ENCODE measurements at regions not wholly inside any gene's neighbourhood (a gene's known extent, or its start where the extent isn't known, plus 50 kb on each side); places are given as distances from the start of the nearest gene placed in this dataset.
"Not testable (repeated sequence)": the region's sequence is repeated elsewhere in the genome, so short reads cannot be mapped to it uniquely, and the experiment has no call there.

DNA sequence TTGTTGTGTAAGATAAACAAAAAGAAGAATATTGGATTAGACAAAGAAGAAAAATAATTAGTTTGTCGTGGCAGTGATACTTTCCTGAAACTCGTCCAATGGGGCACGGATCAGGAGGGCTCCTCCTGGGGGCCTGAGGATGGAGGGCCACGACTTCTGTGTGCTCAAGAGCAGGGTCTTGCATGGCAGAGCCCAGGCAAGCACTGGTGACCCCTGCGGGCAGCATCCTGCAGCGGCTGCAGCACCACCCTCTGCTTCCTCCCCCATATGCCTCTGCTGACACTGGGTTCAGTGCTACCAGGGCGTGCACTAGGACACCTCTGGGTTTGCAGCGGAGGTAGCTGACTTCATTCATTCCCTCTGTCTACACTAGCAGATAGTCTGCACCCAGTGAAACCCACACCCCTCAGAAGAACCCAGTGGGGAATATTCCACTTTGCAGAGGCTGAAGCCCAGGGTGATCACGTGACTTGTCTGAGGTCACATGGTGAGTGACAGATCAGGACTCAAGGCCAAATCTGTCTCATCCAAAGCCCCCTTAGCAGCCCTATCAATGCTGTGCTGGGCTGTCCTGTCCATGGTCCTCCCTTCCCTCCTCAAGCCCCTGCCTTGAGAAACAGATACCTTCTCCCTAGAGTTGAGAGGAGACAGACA, 375.5 kb downstream of the TCERG1L start:
- ATAC-seq (no peak), DNase-seq (no peak)

DNA sequence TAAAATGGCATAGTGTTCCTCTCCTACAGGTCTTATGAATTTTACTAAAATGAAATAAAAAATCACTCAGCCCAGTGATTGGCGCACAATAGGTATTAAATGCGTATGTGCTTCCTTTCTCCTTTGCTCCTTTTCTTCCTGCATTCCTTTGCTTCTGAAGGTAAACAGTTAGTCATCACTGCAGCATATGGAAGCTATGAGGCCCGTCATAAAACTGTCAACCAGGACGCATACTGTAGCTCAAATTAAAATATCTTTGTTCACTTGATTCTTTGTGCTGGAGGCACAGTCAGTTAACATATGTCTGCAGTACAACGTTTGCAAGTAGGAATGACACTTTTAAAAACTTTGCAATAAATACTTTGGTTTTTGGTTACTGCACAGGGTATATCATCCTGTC, 374.7 kb downstream of the TCERG1L start:
- ATAC-seq (no peak), DNase-seq (no peak)

DNA sequence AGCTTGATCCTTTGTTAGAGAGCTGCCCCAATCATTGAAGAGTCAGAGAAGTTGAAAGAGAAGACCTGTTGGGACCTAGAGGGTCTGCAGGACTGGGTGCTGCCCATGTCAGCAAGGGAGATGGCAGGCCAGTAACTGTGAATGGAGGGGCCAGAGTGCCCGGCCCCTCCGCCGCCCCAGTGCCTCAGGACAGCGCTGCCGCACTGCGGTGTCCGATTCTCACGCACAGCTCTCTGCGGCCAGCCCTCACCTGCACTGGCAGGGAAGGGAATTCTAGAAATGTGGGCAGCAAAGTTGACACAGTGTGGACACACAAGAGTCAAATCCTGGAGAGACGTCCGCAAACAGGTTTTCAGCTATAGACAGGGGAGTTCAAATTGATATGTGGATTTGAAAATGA, 373.5 kb downstream of the TCERG1L start:
- DNase-seq (no peak), ATAC-seq (no peak)

DNA sequence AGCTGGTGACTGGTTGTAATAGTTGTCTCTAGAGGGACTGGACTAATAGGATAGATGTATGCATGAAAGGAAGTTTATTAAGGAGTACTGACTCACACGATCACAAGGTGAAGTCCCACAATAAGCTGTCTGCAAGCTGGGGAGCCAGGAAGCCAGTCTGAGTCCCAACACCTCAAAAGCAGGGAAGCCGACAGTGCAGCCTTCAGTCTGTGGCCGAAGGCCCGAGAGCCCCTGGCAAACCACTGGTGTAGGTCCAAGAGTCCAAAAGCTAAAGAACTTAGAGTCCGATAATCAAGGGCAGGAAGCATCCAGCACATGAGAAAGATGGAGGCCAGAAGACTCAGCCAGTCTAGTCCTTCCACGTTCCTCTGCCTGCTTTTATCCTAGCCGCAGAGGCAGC, 372.6 kb downstream of the TCERG1L start:
- not testable (repeated sequence) for DNase-seq, ATAC-seq

DNA sequence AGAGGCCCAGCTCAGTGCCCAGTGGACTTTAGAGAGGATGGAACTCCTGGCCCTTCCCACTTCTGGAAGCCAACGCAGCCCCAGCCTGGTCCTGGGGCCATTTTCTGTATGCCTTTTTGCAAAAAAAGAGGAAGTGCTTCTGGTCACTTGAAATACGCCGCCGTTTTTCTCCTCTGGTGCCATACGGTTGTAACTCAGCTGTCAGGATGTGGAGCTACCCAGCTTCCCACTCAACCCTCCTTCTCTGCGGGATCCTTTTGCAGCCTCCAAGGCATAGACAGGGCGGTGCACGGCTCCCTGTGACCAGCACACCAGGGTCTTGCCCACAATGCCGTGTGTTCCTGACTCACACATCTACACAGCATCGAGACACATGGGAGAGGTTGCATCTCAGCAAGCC, 369.6 kb downstream of the TCERG1L start:
- ATAC-seq (no peak), DNase-seq (no peak)

DNA sequence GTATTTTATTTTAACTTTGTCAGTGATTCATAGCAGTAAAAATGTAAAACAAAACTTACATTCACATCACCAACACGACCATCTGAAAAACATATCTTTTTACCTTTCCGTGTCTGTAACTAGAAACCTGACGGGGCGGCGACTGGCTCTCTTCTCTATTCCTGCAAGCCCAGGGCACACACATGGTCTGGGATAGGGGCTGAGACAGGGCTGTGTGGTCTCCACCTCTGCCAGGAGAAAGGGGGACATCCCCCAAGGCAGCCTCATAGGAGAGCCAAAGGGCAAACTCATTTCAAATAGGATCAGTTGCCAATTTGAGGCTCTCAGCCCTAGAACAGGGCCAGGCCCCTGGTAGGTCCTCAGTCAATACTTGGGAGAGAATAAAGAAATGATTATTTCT, 359.4 kb downstream of the TCERG1L start:
- no peak for DNase-seq
- ATAC-seq = no peak

DNA sequence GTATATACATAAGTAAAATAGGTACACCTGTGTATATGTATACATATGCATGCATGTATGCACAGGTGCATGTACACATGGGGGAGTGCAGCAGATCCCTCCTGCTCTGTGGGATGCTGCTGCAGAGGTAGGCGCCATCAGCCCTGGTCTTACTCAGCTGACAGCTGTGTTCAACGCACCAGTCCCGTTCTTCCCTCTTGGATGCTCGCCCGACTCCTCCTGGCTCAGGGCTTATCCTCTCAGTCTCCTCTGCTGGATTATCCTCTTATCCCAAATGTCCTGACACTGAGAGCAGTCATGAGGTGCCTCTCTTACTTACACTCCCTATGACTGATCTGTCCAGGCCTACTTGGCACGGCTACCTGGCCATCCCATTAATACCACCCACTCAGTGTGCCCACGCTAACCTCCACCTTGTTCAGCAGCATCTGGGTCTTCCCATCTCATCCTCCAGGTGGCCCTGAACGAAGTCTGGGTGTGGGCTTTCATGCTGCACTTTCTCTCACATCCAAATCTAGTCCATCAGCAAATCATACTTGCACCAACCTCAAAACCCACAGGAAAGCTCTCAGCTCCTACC, 357.1 kb downstream of the TCERG1L start:
- DNase-seq = no peak
- ATAC-seq = no peak

DNA sequence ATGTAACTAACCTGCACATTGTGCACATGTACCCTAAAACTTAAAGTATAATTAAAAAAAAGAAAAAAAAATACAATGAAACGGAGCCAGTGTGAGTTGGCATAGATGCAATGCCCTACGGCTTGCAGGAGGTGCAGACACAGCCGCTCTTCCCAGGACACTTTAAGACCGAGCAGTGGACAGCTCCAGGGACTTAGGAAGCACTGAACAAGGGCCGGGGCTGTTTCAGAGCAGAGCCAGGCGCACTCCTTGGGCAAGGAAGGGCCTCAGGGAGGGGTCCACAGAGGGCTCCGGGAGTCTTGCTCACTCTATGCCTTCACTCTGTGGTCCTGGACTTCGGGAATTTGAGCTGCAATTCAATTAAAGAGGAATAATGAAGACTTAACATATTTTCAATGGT, 355.3 kb downstream of the TCERG1L start:
- no peak for ATAC-seq
- no peak for DNase-seq

DNA sequence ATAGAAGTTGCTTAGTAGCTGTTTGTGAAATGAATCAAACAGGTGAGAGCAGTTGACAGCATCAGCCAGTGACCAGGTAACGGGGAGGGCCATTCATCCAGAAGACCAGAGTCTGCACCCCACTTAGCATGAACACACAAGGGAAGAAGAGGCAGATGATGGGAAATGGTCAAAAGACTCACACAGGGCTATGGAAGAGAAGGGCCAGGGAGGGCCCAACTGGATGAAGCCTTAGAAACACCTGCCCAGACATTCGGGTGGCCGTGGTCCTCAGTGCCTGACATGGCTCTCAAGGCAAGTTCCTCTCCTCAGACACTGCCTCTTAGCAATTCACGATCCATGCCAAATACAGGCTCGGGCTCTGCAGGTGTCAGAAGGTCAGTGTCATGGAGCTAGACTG, 354.1 kb downstream of the TCERG1L start:
- ATAC-seq (no peak), DNase-seq (no peak)

DNA sequence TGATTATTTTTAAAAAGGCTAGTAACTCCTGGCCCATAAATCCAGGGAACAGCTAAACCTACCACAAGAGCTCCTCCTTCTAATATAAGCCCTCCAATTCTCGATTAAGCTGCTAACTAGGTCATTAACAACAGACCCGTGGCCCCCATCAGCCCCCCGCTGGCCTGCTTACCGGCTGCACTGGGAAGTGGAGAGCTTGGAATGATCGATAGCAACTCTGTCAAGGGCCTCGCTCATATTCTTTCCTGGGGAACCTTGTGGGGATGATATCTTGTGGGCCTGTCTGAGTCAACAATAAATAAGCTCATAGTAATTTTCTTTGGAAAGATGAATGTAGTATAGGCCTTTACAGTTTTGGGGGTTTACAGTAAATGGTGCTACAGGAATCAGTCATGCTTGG, 353.5 kb downstream of the TCERG1L start:
- DNase-seq (no peak), ATAC-seq (no peak)

DNA sequence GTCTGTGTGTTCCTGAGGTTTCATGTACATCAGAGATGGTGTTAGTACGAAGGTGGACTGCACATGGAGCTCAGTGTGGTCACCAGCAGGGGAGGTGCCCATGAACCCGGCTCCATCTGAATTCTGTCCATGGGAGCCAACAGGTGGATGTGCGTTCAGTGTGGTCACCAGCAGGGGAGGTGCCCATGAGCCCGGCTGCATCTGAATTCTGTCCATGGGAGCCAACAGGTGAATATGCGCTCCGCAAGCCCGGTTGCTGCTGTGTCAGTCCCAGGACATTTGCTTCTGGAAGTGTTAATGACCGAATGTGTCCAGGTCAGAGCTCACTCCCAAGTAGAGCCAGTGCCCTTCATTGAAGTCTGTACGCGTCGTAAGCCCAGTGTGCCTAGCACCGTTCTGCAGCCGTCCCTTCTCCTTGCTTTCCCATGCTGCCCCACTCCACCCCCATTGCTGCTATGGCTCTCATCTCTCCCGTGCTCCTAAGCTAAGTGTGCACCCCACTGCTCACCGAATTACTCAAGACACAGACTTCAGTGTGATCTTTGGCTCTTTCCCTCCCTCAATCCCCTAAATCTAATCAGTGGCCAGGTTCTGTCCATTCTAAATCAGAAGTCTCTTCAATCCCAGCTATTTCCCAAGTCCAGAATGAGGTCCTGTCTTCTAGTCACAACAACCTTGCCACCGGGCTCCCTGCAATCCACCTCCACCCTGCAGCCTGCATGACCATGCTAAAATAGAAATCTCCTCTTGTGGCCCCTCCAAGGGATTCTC, 352.4 kb downstream of the TCERG1L start:
- ATAC-seq = peak; percentile 11
- no peak for DNase-seq

DNA sequence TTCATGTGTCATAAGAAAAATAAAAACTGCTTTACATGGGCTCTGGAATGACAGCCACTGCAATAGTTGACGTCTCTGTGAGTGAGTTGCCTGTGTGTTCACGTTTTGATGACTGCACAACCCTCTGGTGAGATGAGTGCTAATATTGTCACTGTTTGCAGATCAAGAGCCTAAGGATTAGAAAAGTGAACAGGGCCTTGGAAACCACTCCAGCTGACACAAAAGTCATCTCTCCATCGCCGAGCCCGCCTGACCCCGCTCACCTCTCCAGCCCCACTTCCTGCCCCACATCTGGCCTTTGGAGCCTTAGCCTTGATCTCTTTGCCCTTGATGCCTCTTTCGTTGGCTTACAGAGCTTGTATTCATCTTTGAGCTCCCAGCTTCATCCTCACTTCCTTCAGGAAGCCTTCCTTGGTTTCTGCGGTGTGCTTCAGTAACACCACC, 351.7 kb downstream of the TCERG1L start:
- ATAC-seq (no peak), DNase-seq (no peak)

DNA sequence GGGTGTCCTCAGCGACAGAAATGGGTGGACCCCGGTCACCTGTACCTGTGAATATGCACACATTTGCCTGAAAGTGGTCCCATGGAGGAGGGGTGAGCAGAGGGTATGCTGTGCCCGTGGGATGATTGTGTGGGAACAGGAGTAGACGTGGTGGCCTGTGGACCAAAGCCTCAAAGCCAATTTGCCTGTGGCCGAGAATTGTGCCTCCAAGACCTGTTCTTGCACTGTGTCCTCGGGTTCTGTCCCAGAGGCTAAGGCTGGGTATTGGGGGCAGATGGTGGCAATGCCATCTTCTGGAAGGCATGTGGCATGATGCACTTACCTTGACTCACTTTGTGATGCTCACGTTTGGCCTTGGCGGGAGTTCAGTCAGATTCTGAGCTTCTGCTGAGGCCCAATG, 351.0 kb downstream of the TCERG1L start:
- DNase-seq = no peak
- ATAC-seq = no peak

DNA sequence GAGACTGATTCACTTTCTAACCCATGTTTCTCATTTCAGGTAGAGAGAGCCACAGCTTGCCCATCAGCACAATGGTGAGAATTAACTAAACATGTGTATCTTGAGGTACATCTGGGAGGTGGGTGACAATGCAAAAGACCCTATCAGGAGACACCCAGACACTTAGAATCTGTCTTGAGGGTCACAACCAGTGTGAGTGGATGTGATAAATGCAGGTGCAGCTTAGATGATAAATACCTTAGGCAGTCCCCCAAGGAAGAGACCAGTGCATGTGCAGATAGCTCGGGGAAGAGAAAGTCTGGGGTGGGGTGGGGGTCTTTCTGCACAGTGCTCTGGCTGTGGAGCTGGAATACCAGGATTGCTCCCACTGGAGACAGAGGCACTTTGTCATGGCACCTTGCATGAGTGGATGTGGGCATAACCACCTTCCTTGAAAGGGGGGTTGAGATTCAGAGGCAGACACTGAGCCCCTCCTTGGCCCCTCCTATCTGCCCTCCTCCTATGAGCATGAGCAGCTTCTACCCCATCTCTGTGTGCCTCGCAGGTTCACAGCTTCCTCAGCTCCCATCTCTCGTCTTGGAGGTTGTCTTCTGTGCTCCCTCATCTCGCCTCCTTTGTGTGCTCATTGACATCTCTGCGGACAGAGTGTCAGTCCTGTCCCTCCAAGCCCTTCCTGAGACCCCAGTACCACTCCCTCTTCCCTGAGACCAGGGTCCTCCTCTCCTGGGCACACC, 349.8 kb downstream of the TCERG1L start:
- no peak for DNase-seq
- ATAC-seq = no peak

DNA sequence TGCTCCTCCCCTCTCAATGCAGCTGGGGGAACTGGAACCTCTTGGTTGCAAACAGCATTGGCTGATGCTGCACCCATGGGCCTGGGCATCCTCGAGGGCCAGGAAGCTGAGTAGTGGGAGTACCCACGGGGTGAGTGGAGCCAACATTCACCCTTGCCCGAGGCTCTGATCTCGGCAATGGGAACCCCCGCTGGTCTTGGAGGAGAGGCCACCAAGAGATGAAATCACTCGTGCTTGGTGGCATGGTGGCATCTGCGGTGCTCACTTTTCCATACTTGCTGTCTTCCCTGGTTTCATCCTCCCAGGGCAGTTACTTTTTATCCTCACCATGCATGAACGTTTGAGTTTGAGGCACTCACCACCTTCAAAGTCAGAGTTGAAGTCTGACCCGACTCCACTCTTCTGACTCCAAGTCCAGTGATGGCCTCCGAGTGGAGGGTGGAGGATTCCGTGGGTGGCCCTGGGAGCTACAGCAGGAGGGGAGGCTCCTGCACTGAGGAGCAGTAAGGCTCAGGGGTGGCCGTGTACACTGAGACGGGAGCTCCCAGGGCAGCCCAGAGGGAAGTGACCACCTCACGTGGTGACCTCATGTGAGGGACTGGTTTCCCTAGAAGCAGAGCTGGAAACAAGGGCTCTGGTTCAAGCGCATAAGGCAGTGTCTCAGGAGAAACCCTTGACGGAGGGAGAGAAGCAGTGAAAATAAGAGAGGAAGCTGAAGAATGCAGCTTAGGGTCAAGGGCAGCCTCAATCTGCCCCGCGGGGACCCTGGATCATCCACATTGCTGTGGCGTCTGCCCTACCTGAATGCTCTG, 349.1 kb downstream of the TCERG1L start:
- ATAC-seq (no peak), DNase-seq (no peak)

DNA sequence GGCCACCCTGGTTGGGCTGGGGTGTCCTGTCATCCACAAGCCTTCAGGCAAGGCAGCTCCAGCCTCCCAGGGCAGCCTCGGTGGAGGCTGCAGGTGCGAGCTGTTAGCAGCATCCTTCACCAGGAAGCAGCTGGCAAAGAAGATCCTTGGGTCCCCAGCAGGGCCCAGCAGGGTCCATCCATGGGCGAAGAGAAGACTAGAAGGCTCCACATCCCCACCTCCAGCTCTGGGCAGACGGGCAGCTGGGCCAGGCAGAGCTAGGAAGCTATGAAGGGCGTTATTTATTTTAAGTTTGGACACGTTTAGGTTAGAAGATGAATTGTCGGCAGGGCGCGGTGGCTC, 348.5 kb downstream of the TCERG1L start:
- DNase-seq (no peak), ATAC-seq (no peak)

DNA sequence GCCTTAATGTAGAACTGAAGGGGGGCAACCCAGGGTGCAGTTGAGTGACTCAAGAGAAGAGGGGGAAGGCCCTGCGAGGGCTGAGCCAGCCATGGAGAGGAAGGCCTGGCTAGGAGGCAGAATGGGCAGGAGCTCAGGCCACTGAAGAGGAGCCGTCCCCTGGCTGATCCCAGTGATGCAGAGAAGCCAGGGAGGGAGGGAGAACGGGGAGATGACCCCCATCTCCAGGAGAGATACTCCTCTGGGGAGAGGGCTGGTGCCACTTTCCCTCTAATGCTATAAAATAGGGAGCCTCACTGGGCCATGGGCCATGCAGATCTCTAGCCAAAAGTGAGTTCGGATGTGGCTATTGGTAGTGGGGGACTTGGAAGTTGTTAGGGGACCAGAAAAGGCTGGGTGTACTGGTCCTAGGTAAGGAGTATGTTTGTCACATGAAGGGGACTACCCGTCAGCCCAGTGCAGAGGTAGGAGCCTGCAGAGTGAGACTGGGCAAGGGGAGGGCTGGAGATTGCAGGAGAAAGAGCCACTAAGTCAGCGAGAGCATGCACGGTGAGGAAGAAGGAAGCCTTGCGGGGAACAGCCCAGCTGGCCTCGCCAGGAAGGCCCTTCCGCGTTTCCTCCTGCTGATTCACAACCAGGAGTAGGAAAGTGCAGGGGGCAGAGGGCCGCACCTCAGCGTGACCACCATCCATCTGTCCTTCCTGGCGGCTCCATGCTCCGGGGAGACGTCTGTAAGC, 347.6 kb downstream of the TCERG1L start:
- ATAC-seq (no peak), DNase-seq (no peak)

DNA sequence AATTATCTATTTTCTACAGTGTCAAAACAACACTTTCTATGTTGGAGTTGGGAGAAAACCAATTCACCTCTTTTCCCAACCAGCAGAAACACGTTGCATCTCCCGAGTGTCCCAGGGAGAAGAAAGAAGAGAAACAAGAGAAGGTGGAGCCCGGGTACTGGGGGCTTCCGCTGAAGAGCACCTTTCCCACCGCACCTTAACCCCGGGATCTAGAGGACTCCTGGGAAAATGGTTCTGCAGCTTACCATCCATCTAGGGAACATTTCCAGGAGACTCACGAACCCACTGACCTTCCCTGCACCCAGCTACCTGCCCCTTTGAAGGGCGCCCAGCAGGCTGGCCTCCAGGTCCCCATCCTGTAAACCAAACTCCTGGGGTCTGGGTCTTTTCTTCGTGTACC, 346.8 kb downstream of the TCERG1L start:
- ATAC-seq (no peak), DNase-seq (no peak)

DNA sequence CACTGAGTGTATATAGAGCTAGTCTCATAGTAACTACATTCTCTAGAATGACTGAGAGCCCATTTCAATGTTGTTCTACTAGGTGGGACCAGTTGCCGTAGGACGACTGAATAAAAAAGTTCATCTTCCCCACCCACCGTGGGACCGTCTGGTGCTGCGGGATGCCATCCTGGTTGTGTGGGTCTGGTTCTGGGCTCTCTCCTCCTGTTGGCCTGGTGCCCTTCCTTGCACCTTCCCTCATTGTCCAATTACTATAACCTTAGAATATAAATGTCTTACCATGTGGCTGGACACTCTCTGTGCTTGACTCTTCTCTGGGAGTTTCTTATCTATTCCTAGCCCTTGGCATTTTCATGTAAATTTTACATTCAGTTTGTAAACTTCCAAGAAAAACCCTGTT, 344.4 kb downstream of the TCERG1L start:
- DNase-seq (no peak), ATAC-seq (no peak)

DNA sequence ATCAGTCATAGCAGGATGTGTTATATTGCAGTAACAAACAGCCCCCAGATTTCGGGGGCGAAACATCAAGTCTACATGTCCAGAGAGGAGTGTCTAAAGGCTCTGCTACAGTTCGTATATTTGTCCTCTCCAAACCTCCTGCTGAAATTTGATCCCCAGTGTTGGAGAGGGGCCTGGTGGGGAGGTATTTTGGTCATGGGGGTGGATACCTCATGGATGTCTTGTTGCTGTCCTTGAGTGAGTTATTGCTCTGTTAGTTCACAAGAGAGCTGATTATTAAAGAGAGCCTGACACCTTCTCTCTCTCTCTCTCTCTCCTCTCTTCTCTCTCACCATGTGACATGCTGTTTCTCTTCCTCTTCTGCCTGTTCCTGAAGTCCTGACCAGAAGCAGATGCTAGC, 343.7 kb downstream of the TCERG1L start:
- ATAC-seq = no peak
- DNase-seq = no peak

DNA sequence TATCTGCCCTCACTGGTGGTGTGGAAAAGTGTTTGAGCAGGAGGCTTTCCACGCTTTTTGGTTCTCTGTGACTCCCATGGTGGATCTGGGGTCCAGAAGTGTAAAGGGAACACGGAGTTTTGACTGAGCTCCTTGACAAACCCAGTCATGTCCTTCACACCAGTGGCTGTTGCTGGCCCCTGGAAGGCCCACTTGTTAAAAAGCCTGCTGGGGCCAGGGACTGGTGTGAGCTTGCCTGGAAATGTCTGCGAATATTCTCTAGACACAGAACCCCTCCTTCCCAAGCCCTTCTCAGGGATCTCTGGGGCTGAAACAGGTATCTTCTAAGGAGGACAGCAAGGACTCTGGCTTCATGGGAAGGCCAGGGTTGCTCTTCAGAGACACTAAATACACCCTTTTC, 343.0 kb downstream of the TCERG1L start:
- ATAC-seq (no peak), DNase-seq (no peak)

DNA sequence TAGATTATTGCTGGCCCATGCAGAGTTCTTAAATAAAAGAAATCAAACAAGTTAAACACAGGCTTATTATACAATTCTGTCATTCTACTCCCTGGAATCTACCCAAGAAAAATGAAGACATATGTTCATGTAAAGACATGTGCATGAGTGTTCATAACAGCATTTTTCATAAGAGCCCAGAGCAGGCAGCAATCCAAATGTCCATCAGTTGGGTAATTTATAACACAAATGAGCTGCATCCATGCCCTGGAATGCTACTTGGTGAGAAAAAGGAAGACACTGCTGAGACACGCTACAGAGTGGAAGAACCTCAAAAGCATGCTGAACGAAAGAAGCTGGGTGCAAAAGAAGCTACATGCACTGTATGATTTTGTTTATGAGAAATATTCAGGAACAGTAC, 342.6 kb downstream of the TCERG1L start:
- DNase-seq = no peak

More for the DNA sequence above, 342.6 kb downstream of the TCERG1L start:
- no peak for ATAC-seq

Measured in stimulated activated naive CD8-positive, alpha-beta T cell treated with anti-CD3 and anti-CD28 coated beads, Interleukin-15, Interleukin-2, amounts not matched to agents 100 U/mL and 50 U/mL, for 24 hours (primary cell).